Urinary bladder (tissue), 3 donors: ENCODE measurements at regions not wholly inside any gene's neighbourhood (a gene's known extent, or its start where the extent isn't known, plus 50 kb on each side); places are given as distances from the start of the nearest gene placed in this dataset.
"Not testable (repeated sequence)": the region's sequence is repeated elsewhere in the genome, so short reads cannot be mapped to it uniquely, and the experiment has no call there.

ENCODE experiments used
- DNase-seq: peaks from one replicate; pipeline ENCODE4 v3.0.0-alpha.2; 2015; ENCODE audit errors: extremely low spot score
- H3K27ac ChIP-seq: one replicate; pipeline ENCODE4 v1.5.1; 2013; ENCODE audit warnings: low read depth, mild to moderate bottlenecking, moderate library complexity
- H3K36me3 ChIP-seq: one replicate; pipeline ENCODE4 v1.6.1; 2013; ENCODE audit warnings: mild to moderate bottlenecking, moderate library complexity; ENCODE audit not compliant: insufficient read depth
- H3K4me1 ChIP-seq: one replicate; pipeline ENCODE4 v1.6.1; 2013; ENCODE audit warnings: mild to moderate bottlenecking, moderate library complexity; ENCODE audit not compliant: insufficient read depth
- H3K4me3 ChIP-seq: one replicate; pipeline ENCODE4 v1.5.1; 2013; ENCODE audit warnings: low read depth, low read length
- WGBS: extraction: QIAGEN DNeasy Blood & Tissue Kit; methylation state at CpG from one replicate; pipeline ENCODE4 v1.1.7; 2013; 5-methylcytosine and 5-hydroxymethylcytosine counted together
- donor health status: healthy with polysubstance abuse.
- donor health status: healthy.

DNA sequence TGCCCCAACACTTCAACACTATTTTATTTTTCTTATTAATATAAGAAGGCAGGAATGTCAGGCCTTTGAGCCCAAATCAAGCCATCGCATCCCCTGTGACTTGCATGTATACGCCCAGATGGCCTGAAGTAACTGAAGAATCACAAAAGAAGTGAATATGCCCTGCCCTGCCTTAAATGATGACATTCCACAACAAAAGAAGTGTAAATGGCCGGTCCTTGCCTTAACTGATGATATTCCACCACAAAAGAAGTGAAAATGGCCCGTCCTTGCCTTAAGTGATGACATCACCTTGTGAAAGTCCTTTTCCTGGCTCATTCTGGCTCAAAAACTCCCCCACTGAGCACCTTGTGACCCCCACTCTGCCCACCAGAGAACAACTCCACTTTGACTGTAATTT is 251.4 kb downstream of the ALG10 start:
- H3K4me3 ChIP-seq, H3K4me1 ChIP-seq, DNase-seq, H3K36me3 ChIP-seq, H3K27ac ChIP-seq: not testable (repeated sequence)
- WGBS: 66% methylated on average over 4 of the region's 4 CpGs

DNA sequence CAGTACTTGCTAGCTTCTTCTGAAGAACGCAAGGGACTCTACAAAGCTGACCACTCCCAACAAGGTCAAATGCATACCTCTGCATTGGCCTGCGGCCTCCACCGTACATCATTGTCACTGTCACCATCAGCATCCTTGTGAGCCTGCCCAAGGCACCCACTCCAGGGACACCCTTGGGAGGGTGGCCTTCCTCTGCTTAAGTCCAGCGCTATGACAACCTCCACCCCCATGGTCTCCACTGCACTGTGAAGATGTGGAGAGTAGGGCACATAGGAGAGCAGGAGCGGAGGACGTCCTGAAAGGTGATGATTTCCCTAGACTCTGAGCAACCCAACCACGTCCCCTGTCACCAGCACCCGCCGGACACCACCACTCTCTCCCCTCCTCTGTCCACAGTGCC is 252.8 kb downstream of the ALG10 start:
- H3K27ac ChIP-seq: no peak overlapping the region
- 90% methylated on average over 9 of the region's 9 CpGs for WGBS
- no peaks in the 10 kb centered on the region for H3K36me3 ChIP-seq
- no peaks in the 10 kb centered on the region for H3K4me1 ChIP-seq
- no peak for DNase-seq
- no peak overlapping the region for H3K4me3 ChIP-seq

DNA sequence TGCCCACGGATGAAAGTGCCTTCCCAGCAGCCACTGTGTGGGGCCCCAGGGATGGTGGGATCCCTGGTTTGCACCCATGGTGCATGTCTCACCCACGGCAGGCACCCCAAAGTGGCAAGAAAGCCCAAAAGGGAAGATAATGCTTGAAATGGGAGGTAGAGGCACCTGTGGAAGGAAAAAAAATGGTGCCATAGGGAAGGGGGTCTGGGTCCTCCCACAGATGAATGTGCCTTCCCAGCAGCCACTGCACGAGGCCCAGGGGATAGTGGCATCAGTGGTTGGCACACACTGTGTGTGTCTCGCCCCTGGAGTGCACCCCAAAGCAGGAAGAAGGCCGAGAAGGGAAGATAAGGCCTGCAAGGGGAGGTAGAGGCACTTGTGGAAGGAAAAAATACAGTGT is 264.2 kb downstream of the ALG10 start:
- 51% methylated on average over 5 of the region's 5 CpGs for WGBS
- H3K4me1 ChIP-seq: no peaks in the 10 kb centered on the region
- H3K27ac ChIP-seq: no peak overlapping the region
- H3K4me3 ChIP-seq: no peak overlapping the region
- no peak for DNase-seq
- H3K36me3 ChIP-seq: no peaks in the 10 kb centered on the region

DNA sequence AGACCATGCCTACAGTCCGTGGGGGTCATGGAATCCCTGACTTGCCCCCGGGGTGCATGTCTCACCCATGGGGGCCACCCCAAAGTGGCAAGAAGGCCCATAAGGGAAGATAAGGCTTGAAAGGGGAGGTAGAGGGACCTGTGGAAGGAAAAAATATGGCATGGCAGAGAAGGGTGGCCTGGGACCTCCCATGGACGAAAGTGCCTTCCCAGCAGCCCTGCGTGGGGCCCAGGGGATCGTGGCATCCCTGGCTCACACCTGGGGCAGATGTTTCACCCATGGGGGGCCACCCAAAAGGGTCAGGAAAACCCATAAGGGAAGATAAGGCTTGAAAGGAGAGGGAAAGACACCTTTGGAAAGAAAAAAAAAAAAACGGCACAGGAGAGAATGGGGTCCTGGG is 264.6 kb downstream of the ALG10 start:
- no peak for DNase-seq
- Histone ChIP-seq H3K4me1 (no peaks in the 10 kb centered on the region), H3K36me3 (no peaks in the 10 kb centered on the region), H3K4me3 (no peak overlapping the region), H3K27ac (no peak overlapping the region)
- 69% methylated on average over 6 of the region's 6 CpGs for WGBS

DNA sequence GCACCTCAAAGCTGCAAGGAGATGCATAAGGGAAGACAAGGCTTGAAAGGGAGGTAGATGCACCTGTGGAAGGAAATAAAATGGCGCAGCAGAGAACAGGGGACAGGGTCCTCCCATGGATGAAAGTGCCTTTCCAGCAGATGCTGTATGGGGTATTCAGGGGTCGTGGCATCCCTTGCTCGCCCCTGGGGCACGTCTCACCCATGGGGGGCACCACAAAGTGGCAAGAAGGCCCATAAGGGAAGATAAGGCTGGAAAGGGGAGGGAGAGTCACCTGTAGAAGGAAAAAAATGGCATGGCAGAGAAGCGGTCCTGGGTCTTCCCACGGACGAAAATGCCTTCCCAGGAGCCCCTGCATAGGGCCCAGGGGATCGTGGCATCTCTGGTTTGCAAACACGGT is 265.1 kb downstream of the ALG10 start:
- Histone ChIP-seq H3K27ac (no peak overlapping the region), H3K4me3 (no peak overlapping the region), H3K4me1 (no peaks in the 10 kb centered on the region), H3K36me3 (no peaks in the 10 kb centered on the region)
- WGBS: 58% methylated on average over 9 of the region's 9 CpGs
- DNase-seq: no peak

DNA sequence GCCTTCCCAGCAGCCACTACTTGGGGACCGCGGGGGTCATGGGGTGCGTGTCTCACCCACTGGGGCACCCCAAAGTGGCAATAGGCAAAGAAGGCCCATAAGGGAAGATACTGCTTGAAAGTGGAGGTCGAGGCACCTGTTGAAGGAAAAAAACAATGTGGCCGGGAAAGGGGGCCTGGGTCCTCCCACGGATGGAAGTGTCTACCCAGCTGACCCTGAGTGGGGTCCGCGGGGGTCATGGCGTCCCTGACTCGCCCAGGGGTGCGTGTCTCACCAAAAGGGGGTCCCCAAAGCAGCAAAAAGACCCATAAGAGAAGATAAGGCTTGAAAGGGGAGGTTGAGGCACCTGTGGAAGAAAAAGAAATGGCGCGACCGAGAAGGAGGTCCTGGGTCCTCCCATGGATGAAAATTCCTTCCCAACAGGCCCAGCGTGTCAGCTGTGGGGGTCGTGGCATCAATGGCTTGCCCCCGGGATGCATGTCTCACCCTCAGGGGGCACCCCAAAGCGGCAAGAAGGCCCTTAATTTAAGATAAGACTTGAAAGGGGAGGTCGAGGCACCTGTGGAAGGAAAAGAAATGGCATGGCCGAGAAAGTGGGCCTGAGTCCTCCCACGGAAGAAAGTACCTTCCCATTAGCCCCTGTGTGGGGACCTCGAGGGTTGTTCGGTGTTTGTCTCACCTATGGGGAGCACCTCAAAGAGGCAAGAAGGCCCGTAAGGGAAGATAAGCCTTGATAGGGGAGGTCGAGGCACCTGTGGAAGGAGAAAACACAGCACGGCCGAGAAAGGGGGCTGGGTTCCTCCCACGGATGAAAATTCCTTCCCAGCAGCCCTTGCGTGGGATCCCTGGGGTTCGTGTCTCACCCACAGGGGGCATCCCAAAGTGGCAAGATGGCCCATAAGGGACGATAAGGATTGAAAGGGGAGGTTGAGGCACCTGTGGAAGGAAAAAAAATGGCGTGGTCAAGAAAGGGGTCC is 266.0 kb downstream of the ALG10 start:
- no peaks in the 10 kb centered on the region for H3K4me1 ChIP-seq
- no peak for DNase-seq
- WGBS: 73% methylated on average over 32 of the region's 32 CpGs
- no peak overlapping the region for H3K27ac ChIP-seq
- no peak overlapping the region for H3K4me3 ChIP-seq
- H3K36me3 ChIP-seq: no peaks in the 10 kb centered on the region

DNA sequence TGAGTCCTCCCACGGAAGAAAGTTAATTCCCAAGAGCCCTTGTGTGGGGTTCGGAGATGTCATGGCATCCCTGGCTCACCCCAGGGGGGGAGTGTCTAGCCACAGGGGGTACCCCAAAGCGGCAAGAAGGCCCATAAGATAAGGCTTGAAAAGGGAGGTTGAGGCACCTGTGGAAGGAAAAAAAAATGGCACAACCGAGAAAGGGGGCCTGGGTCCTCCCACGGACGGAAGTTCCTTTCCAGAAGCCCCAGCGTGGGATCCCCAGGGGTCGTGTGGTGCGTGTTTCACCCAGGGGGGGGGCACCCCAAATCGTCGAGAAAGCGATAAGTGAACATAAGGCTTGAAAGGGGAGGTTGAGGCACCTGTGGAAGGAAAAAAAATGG is 266.7 kb downstream of the ALG10 start:
- DNase-seq: no peak
- Histone ChIP-seq H3K27ac (no peak overlapping the region), H3K36me3 (no peaks in the 10 kb centered on the region), H3K4me3 (no peak overlapping the region), H3K4me1 (no peaks in the 10 kb centered on the region)
- 74% methylated on average over 12 of the region's 12 CpGs for WGBS

DNA sequence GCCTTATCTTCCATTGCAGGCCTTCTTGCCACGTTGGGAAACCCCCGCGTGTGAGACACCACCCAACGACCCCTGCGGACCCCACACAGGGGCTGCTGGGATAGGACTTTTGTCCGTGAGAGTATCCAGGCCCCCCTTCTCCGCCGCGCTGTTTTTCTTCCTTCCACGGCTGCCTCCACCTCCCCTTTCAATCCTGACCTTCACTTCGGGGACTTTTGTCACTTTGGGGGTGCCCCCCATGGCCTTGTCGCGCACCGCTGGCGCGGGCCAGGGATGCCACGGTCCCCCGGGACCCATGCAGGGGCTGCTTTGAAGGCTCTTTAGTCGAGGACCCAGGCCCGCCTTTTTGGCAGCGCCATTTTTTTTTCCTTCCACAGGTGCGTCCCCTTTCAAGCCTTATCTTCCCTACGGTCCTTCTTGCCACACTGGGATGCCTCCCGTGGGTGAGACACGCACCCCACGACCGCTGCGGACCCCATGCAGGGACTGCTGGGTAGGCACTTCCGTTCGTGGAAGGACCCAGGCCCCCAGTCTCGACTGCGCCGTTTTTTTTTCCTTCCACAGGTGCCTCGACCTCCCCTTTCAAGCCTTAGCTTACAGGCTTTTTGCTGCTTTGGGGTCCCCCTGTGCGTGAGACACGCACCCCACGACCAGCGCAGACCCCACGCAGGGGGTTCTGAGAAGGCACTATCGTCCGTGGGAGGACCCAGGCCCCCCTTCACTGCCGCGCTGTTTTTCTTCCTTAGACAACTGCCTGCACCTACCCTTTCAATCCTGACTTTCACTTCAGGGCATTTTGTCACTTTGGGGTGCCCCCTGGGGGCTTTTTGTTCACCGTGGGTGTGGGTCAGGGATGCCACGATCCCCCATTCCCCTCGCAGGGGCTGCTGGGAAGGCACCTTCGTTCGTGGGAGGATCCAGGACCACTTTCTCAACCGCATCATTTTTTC is 267.4 kb downstream of the ALG10 start:
- H3K4me3 ChIP-seq: no peak overlapping the region
- H3K4me1 ChIP-seq: no peaks in the 10 kb centered on the region
- no peak for DNase-seq
- WGBS: 68% methylated on average over 49 of the region's 49 CpGs
- H3K27ac ChIP-seq: no peak overlapping the region
- H3K36me3 ChIP-seq: no peaks in the 10 kb centered on the region

DNA sequence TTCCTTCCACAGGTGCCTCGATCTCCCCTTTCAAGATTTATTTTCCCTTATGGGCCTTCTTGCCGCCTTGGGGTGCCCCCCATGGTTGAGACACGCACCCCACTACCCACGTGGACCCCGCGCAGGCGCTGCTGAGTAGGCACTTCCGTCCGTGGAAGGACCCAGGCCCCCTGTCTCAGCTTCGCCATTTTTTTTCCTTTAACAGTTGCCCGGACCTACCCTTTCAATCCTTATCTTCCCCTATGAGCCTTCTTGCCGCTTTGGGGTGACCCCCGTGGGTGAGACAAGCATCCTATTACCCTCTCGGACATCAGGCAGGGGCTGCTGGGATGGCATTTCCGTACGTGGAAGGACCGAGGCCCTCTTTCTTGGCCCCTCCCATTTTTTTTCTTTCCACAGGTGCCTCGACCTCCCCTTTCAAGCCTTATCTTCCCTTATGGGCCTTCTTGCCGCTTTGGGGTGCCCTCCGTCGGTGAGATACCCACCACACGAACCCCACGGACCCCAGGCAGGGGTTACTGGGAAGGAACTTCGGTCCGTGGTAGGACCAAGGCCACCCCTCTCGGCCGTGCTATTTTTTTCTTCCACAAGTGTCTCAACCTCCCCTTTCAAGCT is 268.2 kb downstream of the ALG10 start:
- no peak for DNase-seq
- WGBS: 64% methylated on average over 27 of the region's 27 CpGs

DNA sequence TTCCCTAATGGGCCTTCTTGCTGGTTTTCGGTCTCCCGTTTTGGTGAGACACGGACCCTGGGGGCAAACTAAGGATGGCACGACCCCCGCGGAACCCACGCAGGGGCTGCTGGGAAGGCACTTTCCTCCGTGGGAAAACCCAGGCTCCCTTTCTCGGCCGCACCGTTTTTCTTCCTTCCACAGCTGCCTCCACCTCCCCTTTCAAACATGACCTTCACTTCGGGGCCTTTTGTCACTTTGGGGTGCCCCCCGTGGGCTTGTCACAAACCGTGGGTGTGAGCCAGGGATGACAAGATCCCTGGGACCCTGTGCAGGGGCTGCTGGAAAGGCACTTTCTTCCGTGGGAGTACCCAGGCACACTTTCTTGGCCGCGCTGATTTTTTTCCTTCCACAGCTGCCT is 268.7 kb downstream of the ALG10 start:
- Histone ChIP-seq H3K4me1 (no peaks in the 10 kb centered on the region), H3K27ac (no peak overlapping the region), H3K36me3 (no peaks in the 10 kb centered on the region), H3K4me3 (no peak overlapping the region)
- no peak for DNase-seq
- WGBS: 82% methylated on average over 17 of the region's 17 CpGs

More for the DNA sequence above, 268.2 kb downstream of the ALG10 start:
- Histone ChIP-seq H3K4me3 (no peak overlapping the region), H3K4me1 (no peaks in the 10 kb centered on the region), H3K27ac (no peak overlapping the region), H3K36me3 (no peaks in the 10 kb centered on the region)

DNA sequence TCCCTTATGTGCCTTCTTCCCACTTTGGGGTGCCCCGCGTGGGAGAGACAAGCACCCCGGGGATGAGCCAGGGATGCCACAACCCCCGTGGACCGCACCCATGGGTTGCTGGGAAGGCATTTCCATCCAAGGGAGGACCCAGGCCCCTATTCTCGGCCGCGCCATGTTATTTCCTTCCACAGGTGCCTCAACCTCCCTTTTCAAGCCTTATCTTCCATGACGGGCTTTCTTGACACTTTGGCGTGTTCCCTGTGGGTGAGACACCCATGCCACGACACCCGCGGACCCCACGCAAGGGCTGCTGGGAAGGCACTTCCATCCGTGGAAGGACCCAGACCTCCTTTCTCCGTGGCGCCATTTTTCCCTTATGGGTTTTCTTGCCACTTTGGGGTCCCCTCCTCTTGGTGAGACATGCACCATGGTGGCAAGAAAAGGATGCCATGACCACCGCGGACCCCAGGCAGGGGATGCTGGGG is 269.2 kb downstream of the ALG10 start:
- no peak for DNase-seq
- no peak overlapping the region for H3K27ac ChIP-seq
- no peaks in the 10 kb centered on the region for H3K4me1 ChIP-seq
- no peaks in the 10 kb centered on the region for H3K36me3 ChIP-seq
- 82% methylated on average over 19 of the region's 19 CpGs for WGBS
- no peak overlapping the region for H3K4me3 ChIP-seq

DNA sequence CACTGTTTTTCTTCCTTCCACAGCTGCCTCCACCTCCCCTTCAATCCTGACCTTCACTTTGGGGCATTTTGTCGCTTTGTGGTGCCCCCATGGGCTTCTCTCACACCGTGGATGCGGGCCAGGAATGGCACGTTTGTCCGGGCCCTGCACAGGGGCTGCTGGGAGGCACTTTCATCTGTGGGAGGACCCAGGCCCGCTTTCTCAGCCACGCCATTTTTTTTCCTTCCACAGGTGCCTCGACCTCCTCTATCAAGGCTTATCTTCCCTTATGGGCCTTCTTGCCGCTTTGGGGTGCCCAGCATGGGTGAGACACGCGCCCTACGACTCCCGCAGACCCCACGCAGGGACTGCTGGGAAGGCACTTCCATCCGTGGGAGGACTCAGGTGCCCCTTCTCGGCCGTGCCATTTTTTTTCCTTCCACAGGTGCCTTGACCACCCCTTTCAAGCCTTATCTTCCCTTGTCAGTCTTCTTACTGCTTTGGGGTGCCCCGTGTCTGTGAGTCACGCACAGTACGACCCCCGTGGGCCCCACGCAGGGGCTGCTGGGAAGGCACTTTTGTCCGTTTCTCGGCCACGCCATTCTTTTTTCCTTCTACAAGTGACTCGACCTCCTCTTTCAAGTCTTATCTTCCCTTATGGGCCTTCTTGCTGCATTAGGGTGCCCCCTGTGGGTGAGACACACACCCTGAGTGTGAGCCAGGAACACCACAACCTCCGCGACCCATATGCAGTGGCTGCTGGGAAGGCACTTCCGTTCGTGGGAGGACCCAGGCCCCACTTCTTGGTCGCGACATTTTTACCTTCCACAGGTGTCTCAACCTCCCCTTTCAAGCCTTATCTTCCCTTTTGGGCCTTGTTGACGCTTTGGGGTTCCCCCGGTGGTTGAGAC is 270.7 kb downstream of the ALG10 start:
- Histone ChIP-seq H3K27ac (no peak overlapping the region), H3K4me1 (no peaks in the 10 kb centered on the region), H3K4me3 (no peak overlapping the region), H3K36me3 (no peaks in the 10 kb centered on the region)
- DNase-seq: no peak
- 78% methylated on average over 34 of the region's 34 CpGs for WGBS

DNA sequence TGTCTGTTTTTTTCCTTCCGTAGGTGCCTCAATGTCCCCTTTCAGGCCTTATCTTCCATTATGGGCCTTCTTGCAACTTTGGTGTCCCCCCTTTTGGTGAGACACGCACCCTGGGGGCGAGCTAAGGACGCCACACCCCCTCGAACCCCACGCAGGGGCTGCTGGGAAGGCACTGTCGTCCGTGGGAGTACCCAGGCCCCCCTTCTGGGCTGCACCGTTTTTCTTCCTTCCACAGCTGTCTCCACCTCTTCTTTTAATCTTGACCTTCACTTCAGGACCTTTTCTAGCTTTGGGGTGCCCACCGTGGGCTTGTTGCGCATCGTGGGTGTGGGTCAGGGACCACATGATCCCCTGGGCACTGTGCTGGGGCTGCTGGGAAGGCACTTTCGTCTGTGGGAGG is 271.8 kb downstream of the ALG10 start:
- Histone ChIP-seq H3K4me3 (no peak overlapping the region), H3K27ac (no peak overlapping the region), H3K4me1 (no peaks in the 10 kb centered on the region), H3K36me3 (no peaks in the 10 kb centered on the region)
- WGBS: 71% methylated on average over 13 of the region's 13 CpGs
- DNase-seq: no peak
